SK-N-SH (cell line): ENCODE measurements at regions not wholly inside any gene's neighbourhood (a gene's known extent, or its start where the extent isn't known, plus 50 kb on each side); places are given as distances from the start of the nearest gene placed in this dataset.

ENCODE experiments used
- CTCF ChIA-PET: fragments of 300-600, 350-600 bp; formaldehyde crosslinking; extraction: SDS; loops from one replicate; lab custom pipeline; 2021; lab: Yijun Ruan, JAX
- POLR2A ChIA-PET: fragments of 350-600 bp; sonication (Branson Sonifier 250); formaldehyde crosslinking; extraction: SDS; loops from one replicate; lab custom pipeline; 2020; ENCODE audit warnings: antibody characterized with exemption, inconsistent platforms; lab: Yijun Ruan, JAX
- DNase-seq: peaks from one replicate; pipeline ENCODE4 v3.0.0; 2012
- H2AFZ ChIP-seq: fragments of 200-600 bp; sonication (generic); 2 replicates; pipeline ENCODE4 v1.8.1; 2016; ENCODE audit warnings: antibody characterized with exemption, mild to moderate bottlenecking, low read depth
- H3F3A ChIP-seq: fragments of 200-600 bp; sonication (generic); replicated peaks from 2 replicates; pipeline ENCODE3; 2016; ENCODE audit warnings: antibody characterized with exemption, mild to moderate bottlenecking; ENCODE audit not compliant: insufficient read depth
- H3K27ac ChIP-seq, 2 experiments: fragments of 200-500 bp in 1 of 2; fragments of 200-600 bp in 1 of 2; sonication (Bioruptor generic) in 1 of 2; sonication (generic), shearing (Covaris generic) in 1 of 2; 2 replicates each; pipeline versions ENCODE4 v1.5.1 to v1.6.1; 2014 to 2016; ENCODE audit warnings: low read depth in 2 of 2, inconsistent platforms in 1 of 2, low read length in 1 of 2, mild to moderate bottlenecking in 1 of 2, mixed read lengths in 1 of 2
- H3K27me3 ChIP-seq: fragments of 200-600 bp; sonication (generic), shearing (Covaris generic); 2 replicates; pipeline ENCODE4 v1.6.1; 2016; ENCODE audit warnings: mixed run types; ENCODE audit not compliant: insufficient read depth
- H3K36me3 ChIP-seq, 2 experiments: fragments of 200-500 bp in 1 of 2; fragments of 200-600 bp in 1 of 2; sonication (Bioruptor generic) in 1 of 2; sonication (generic) in 1 of 2; replicated peaks in 1 of 2; 2 replicates each; pipeline versions ENCODE3 to v1.5.1; 2014 to 2016; ENCODE audit warnings: low read length in 1 of 2, mild to moderate bottlenecking in 1 of 2; ENCODE audit not compliant: insufficient read depth in 2 of 2, control insufficient read depth in 1 of 2
- H3K4me1 ChIP-seq, 2 experiments: fragments of 200-500 bp in 1 of 2; fragments of 200-600 bp in 1 of 2; sonication (Bioruptor generic) in 1 of 2; sonication (generic), shearing (Covaris generic) in 1 of 2; 2 replicates each; pipeline versions ENCODE4 v1.5.1 to v1.6.1; 2014 to 2016; ENCODE audit warnings: low read depth in 1 of 2, low read length in 1 of 2, mixed run types in 1 of 2; ENCODE audit not compliant: insufficient read depth in 2 of 2, control insufficient read depth in 1 of 2
- H3K4me2 ChIP-seq: fragments of 200-600 bp; sonication (generic), shearing (Covaris generic); 2 replicates; pipeline ENCODE4 v1.6.1; 2017; ENCODE audit warnings: mixed run types
- H3K4me3 ChIP-seq, 2 experiments: fragments of 200-500 bp in 1 of 2; fragments of 200-600 bp in 1 of 2; sonication (Bioruptor generic) in 1 of 2; sonication (generic), shearing (Covaris generic) in 1 of 2; 2 replicates each; pipeline versions ENCODE4 v1.5.1 to v1.8.1; 2014 to 2016; ENCODE audit warnings: low read depth in 2 of 2, inconsistent platforms in 1 of 2, low read length in 1 of 2, mild to moderate bottlenecking in 1 of 2, mixed read lengths in 1 of 2, moderate library complexity in 1 of 2
- H3K79me2 ChIP-seq: fragments of 200-600 bp; sonication (generic); 2 replicates; pipeline ENCODE4 v1.8.1; 2017; ENCODE audit warnings: mild to moderate bottlenecking; ENCODE audit not compliant: insufficient read depth
- H3K9ac ChIP-seq: fragments of 200-600 bp; sonication (generic); 2 replicates; pipeline ENCODE4 v1.6.1; 2017; ENCODE audit warnings: mixed run types
- H3K9me2 ChIP-seq: fragments of 200-600 bp; sonication (generic); 2 replicates; pipeline ENCODE4 v1.6.1; 2017; ENCODE audit warnings: mixed run types
- H3K9me3 ChIP-seq: fragments of 200-600 bp; sonication (generic); 2 replicates; pipeline ENCODE4 v1.6.1; 2017; ENCODE audit warnings: mixed run types, mild to moderate bottlenecking, moderate library complexity
- H4K20me1 ChIP-seq: fragments of 200-600 bp; sonication (generic); 2 replicates; pipeline ENCODE4 v1.6.1; 2017; ENCODE audit warnings: mild to moderate bottlenecking, mixed run types; ENCODE audit not compliant: insufficient read depth
- CTCF ChIP-seq: fragments of 200-600 bp; sonication (generic); IDR thresholded peaks from 2 replicates; pipeline ENCODE4 v1.6.1; 2017; ENCODE audit warnings: antibody characterized with exemption, mild to moderate bottlenecking, moderate library complexity
- EP300 ChIP-seq, 2 experiments: IDR thresholded peaks; 2 replicates each; pipeline versions ENCODE4 v1.4.0 to v1.6.1; 2012; ENCODE audit warnings: borderline replicate concordance in 1 of 2, low read depth in 1 of 2, low read length in 1 of 2
- FOXJ3 ChIP-seq: sonication (generic); formaldehyde crosslinking; IDR thresholded peaks from 2 replicates; pipeline ENCODE4 v1.5.1; 2020; ENCODE audit warnings: mild to moderate bottlenecking, missing genetic modification reagents
- FOXM1 ChIP-seq: IDR thresholded peaks from 2 replicates; pipeline ENCODE4 v1.4.0; 2012; ENCODE audit warnings: low read depth, mild to moderate bottlenecking
- GABPA ChIP-seq: IDR thresholded peaks from 2 replicates; pipeline ENCODE4 v1.4.0; 2012; ENCODE audit warnings: low read depth, mild to moderate bottlenecking
- JUND ChIP-seq: IDR thresholded peaks from 2 replicates; pipeline ENCODE4 v1.4.0; 2012
- MAX ChIP-seq: IDR thresholded peaks from 2 replicates; pipeline ENCODE4 v1.4.0; 2012; ENCODE audit warnings: low read depth
- NFIC ChIP-seq: IDR thresholded peaks from 2 replicates; pipeline ENCODE4 v1.4.0; 2012; ENCODE audit warnings: borderline replicate concordance
- NRF1 ChIP-seq: IDR thresholded peaks from 2 replicates; pipeline ENCODE4 v1.6.1; 2012; ENCODE audit warnings: low read depth, mild to moderate bottlenecking, low read length
- RCOR1 ChIP-seq: fragments of 150-350 bp; IDR thresholded peaks from 2 replicates; pipeline ENCODE4 v1.6.1; 2017; ENCODE audit warnings: antibody characterized with exemption, low read length
- REST ChIP-seq: IDR thresholded peaks from 2 replicates; pipeline ENCODE4 v1.6.1; 2012; ENCODE audit warnings: mild to moderate bottlenecking, low read depth, low read length, moderate library complexity
- RXRA ChIP-seq: IDR thresholded peaks from 2 replicates; pipeline ENCODE4 v1.4.0; 2012; ENCODE audit warnings: low read depth, mild to moderate bottlenecking, borderline replicate concordance
- TEAD4 ChIP-seq: IDR thresholded peaks from 2 replicates; pipeline ENCODE4 v1.4.0; 2012; ENCODE audit warnings: mild to moderate bottlenecking, borderline replicate concordance; ENCODE audit not compliant: insufficient read depth
- USF2 ChIP-seq: fragments of 150-350 bp; IDR thresholded peaks from 2 replicates; pipeline ENCODE4 v1.6.1; 2017; ENCODE audit warnings: antibody characterized with exemption, low read length, low read depth, borderline replicate concordance
- ZBTB33 ChIP-seq: IDR thresholded peaks from 2 replicates; pipeline ENCODE4 v1.4.0; 2012; ENCODE audit warnings: low read depth, borderline replicate concordance
- WGBS: methylation state at CpG from one replicate; pipeline ENCODE4 v1.1.6; 2017; ENCODE audit warnings: low lambda C conversion rate; 5-methylcytosine and 5-hydroxymethylcytosine counted together

GRCh38 chr2:204354442-204354856 lies 190.8 kb upstream of the PARD3B start (continued):
- TF ChIP-seq GABPA (no peak), TEAD4 (no peak), NRF1 (no peak)

- Histone ChIP-seq H3K4me1 (peaks cover 0 to 7% of the 10 kb centered on the region in 2 experiments; a peak in 1 of 4 replicates), H3K79me2 (no peaks in the 10 kb centered on the region), H3K27me3 (no peaks in the 10 kb centered on the region), H3K27ac (no peak overlapping the region), H3F3A (no peaks in the 10 kb centered on the region), H3K9me3 (no peaks in the 10 kb centered on the region), H3K36me3 (no peaks in the 10 kb centered on the region), H4K20me1 (no peaks in the 10 kb centered on the region), H3K4me3 (no peak overlapping the region), H2AFZ (no peak overlapping the region), H3K9ac (no peak overlapping the region), H3K9me2 (no peaks in the 10 kb centered on the region), H3K4me2 (no peak overlapping the region)
- TF ChIP-seq RXRA, result no peak
- no peak for TF ChIP-seq NRF1
- no peak for TF ChIP-seq FOXJ3 (CRISPR knock-in tag)
- TF ChIP-seq CTCF, result no peak
- TF ChIP-seq NFIC, result no peak
- TF ChIP-seq USF2, result no peak
- no peak for TF ChIP-seq MAX
- TF ChIP-seq RCOR1, result no peak
- TF ChIP-seq EP300 (IDR thresholded peaks at IDR 0.05; ENCODE audit: borderline replicate concordance in 1 of 2, low read depth in 1 of 2, low read length in 1 of 2), result no peak
- no peak for TF ChIP-seq FOXM1
- no peak for TF ChIP-seq REST
- TF ChIP-seq ZBTB33, result no peak
- TF ChIP-seq JUND, result no peak
- CTCF ChIA-PET, result interaction anchor here (0.7 to 1.3 kb wide), 3 partner anchors 13 to 336 kb away, joined by 3 to 5 read pairs (median 3); no protein-coding TSS in a partner anchor
- POLR2A ChIA-PET, result no interaction called here
- WGBS, result 48% methylated on average over 1 of the region's 1 CpG
- DNase-seq, result no peak
These were observed 189.6 kb upstream of the PARD3B start for GRCh38 chr2:204355688-204356087.
